ENCODE measurements at regions not wholly inside any gene's neighbourhood (a gene's known extent, or its start where the extent isn't known, plus 50 kb on each side); places are given as distances from the start of the nearest gene placed in this dataset.
A peak's percentile ranks its signal among the peaks of the same experiment; 100 is the strongest.

DNA sequence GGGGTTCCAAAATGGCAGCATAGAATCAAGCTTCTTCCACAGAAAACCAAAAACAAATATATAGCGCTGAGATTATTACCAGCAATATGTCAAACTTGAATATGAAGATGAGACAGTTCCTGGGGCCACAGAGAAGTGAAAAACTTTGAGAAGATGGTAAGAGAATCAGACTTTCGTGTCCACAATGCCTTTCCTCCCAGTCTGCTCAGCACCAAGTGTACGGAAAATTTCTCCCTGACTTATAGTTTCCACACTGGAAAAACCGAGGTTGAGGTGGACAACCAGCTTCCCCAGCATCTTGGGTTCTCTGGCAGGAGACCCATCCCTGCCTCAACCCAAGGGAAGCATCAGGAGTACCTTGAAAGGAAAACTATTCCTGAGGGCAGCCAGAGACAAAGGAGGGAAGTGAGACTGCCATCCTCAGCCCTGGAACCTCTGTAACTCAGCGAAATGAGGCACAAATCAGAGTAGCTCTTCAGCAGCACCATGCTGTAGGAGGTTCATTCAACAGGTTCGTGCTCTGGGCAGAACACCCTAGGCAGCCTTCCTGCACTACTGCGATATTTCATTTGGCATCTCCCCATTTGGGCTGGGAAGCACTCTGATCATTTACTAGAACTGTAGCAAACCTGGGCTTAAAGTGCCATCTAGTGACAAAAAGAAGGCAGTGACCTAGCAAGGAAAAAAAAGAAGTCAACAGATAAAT is 52.4 kb upstream of the CAPRIN2 start:
- H4K20me1 ChIP-seq (ENCODE audit: control insufficient read depth, insufficient read depth, low read depth, low read length): no peaks in the 10 kb centered on the region
- H3K27me3 ChIP-seq (ENCODE audit: control insufficient read depth, low read length): 0 out of 2 replicates have a peak, but pooled peaks cover 4% of the 10 kb centered on the region
- no peak overlapping the region for H3K27ac ChIP-seq (ENCODE audit: low read depth, low read length)
- H3K9me3 ChIP-seq (ENCODE audit: control insufficient read depth, insufficient read depth, low read length): no peaks in the 10 kb centered on the region
- H3K36me3 ChIP-seq (ENCODE audit: control insufficient read depth, low read length): no peaks in the 10 kb centered on the region
- H3F3A ChIP-seq (ENCODE audit: control insufficient read depth, insufficient read depth): no peaks in the 10 kb centered on the region
- no peaks in the 10 kb centered on the region for H3K9me2 ChIP-seq (replicated peaks; ENCODE audit: control insufficient read depth, low read length)
- TF ChIP-seq, protein P1, sequence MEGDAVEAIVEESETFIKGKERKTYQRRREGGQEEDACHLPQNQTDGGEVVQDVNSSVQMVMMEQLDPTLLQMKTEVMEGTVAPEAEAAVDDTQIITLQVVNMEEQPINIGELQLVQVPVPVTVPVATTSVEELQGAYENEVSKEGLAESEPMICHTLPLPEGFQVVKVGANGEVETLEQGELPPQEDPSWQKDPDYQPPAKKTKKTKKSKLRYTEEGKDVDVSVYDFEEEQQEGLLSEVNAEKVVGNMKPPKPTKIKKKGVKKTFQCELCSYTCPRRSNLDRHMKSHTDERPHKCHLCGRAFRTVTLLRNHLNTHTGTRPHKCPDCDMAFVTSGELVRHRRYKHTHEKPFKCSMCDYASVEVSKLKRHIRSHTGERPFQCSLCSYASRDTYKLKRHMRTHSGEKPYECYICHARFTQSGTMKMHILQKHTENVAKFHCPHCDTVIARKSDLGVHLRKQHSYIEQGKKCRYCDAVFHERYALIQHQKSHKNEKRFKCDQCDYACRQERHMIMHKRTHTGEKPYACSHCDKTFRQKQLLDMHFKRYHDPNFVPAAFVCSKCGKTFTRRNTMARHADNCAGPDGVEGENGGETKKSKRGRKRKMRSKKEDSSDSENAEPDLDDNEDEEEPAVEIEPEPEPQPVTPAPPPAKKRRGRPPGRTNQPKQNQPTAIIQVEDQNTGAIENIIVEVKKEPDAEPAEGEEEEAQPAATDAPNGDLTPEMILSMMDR (IDR thresholded peaks at IDR 0.05; ENCODE audit: low read depth, low read length, poor library complexity, severe bottlenecking): peak; percentile 80
- no peak for TF ChIP-seq EZH2phosphoT487 (IDR thresholded peaks at IDR 0.05; ENCODE audit: borderline replicate concordance, low read length)
- H3K79me2 ChIP-seq (ENCODE audit: control insufficient read depth, low read length): no peaks in the 10 kb centered on the region
- no peak overlapping the region for H3K4me3 ChIP-seq (ENCODE audit: low read length)
- H3K4me2 ChIP-seq (ENCODE audit: low read length): no peak overlapping the region
- H3K4me1 ChIP-seq (ENCODE audit: control insufficient read depth, low read length): no peaks in the 10 kb centered on the region

DNA sequence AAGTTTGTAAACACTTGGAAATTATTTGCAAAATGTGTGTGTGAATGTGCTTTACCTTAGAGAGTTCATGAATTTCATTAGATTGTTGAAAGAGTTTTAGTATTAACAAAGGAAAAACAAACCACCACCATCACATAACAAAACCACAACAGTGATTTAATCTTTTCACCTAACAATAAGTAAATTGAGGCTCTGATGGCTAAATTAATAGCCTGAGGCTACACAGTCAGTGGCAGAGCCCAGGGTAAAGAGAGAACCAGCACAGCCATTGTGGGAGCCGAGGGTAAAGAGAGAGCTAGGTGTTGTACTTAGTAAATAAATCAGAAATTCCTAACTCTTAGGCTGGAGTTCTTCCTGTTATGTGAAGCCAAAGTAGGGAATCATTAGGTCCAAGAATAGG is 51.2 kb upstream of the CAPRIN2 start:
- Histone ChIP-seq H3K36me3 (ENCODE audit: control insufficient read depth, low read length) (no peaks in the 10 kb centered on the region), H3K4me3 (ENCODE audit: low read length) (no peak overlapping the region), H3K4me2 (ENCODE audit: low read length) (no peak overlapping the region), H3K9me2 (replicated peaks; ENCODE audit: control insufficient read depth, low read length) (no peaks in the 10 kb centered on the region), H3K79me2 (ENCODE audit: control insufficient read depth, low read length) (no peaks in the 10 kb centered on the region), H3K27ac (ENCODE audit: low read depth, low read length) (no peak overlapping the region), H3K4me1 (ENCODE audit: control insufficient read depth, low read length) (no peaks in the 10 kb centered on the region), H3F3A (ENCODE audit: control insufficient read depth, insufficient read depth) (no peaks in the 10 kb centered on the region), H4K20me1 (ENCODE audit: control insufficient read depth, insufficient read depth, low read depth, low read length) (no peaks in the 10 kb centered on the region), H3K27me3 (ENCODE audit: control insufficient read depth, low read length) (0 out of 2 replicates have a peak, but pooled peaks cover 4% of the 10 kb centered on the region), H3K9me3 (ENCODE audit: control insufficient read depth, insufficient read depth, low read length) (no peaks in the 10 kb centered on the region)
- TF ChIP-seq EZH2phosphoT487 (IDR thresholded peaks at IDR 0.05; ENCODE audit: borderline replicate concordance, low read length): no peak
- TF ChIP-seq, protein P1 (IDR thresholded peaks at IDR 0.05; ENCODE audit: low read depth, low read length, poor library complexity, severe bottlenecking): no peak
